Glomerular visceral epithelial cell (primary cell): ENCODE measurements at regions not wholly inside any gene's neighbourhood (a gene's known extent, or its start where the extent isn't known, plus 50 kb on each side); places are given as distances from the start of the nearest gene placed in this dataset.
"Not testable (repeated sequence)": the region's sequence is repeated elsewhere in the genome, so short reads cannot be mapped to it uniquely, and the experiment has no call there.

Source experiments
- DNase-seq: peaks from one replicate; pipeline ENCODE4 v3.0.0-alpha.2; 2016; ENCODE audit errors: extremely low spot score

DNA sequence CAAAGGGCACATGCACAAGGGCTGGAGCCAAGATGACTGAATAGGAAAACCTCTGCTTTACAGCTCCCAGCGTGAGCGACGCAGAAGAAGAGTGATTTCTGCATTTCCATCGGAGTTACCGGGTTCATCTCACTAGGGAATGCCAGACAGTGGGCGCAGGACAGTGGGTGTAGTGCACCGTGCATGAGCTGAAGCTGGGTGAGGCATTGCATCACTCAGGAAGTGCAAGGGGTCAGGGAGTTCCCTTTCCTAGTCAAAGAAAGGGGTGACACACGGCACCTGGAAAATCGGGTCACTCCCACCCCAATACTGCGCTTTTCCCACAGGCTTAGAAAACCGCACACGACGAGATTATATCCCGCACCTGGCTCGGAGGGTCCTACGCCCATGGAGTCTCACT, 64.5 kb upstream of the HTR1E start:
- DNase-seq, result not testable (repeated sequence)

DNA sequence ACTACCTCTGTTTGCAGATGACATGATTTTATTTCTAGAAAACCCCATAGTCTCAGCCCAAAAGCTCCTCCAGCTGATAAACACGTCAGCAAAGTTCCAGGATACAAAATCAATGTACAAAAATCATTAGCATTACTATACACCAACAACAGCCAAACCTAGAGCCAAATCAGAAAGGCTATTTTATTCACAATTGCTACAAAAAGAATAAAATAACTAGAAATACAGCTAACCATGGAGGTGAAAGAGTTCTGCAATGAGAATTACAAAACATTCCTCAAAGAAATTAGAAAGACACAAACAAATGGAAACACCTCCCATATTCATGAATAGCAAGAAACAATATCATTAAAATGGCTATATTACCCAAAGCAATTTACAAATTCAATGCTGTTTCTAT, 65.6 kb upstream of the HTR1E start:
- no peak for DNase-seq

DNA sequence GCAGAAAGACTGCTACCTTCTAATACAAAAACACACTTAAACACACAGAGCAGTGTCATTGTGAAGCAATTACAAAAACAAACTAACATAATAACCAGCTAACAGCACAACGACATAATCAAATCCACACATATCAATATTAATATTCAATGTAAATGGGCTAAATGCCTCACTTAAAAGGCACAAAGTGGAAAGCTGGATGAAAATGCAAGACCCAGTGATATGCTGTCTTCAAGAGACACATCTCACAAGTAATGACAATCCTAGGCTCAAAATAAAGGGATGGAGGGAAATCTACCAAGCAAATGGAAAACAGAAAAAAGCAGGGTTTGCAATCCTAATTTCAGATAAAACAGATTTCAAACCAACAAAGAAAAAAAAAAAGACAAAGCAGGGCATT, 67.8 kb upstream of the HTR1E start:
- no peak for DNase-seq

DNA sequence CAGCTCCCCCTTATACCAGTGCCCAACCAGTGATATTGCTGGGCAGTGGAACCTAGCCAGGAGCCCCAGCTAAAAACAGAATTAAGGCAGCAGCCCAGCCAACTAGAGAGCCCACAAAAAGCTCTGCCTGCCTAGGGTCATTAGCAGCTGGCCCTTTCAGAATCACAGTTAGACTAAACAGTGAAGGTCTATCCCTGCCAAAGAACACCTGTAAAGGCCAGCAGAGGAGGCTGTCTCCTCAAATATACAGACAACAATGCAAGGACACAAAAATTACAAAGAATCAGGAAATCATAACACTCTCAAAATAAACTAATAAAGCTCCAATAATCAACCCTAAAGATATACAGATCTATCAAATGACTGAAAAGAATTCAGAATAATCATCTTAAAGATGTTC, 77.8 kb upstream of the HTR1E start:
- DNase-seq, result no peak

GRCh38 chr6:86858970-86859369, 78.4 kb upstream of the HTR1E start:
- no peak for DNase-seq

DNA sequence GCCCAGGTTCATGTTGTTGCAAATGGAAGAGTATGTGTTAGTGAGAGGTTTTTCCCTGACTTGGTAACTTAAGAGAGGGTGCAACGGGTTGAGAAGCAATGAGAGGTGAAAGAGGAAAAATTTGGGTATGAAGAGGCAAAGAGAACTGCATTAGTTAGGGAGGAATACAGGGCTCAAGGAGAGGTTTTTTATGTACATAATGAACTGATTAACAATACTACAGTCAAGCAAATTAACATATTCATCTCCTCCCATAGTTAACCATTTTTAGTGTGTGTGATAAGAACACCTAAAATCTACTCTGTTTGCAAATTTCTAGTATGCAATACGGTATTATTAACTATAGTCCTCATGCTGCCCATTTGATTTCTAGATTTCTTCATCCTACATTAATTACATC, 79.5 kb upstream of the HTR1E start:
- no peak for DNase-seq

GRCh38 chr6:86856937-86857563, 80.3 kb upstream of the HTR1E start:
- DNase-seq, result peak; percentile 16

DNA sequence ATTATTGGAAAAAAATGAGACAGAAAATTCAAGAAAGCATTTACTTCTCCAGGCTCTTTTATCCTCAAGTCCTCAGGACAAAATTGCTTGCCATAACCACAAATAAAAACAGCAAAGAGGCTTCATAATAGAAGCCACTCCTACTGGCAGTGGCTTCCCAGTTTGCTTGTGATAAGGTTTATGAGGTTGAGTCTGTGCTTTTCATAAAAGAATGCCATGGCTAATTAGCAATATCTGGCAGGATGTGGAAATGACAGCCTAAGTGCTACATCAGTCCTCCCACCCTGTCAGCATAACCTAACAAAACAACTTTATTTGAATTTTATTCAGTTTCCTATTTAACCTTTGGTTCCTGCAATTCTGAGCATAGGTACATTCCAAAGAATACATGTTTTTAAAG, 80.9 kb upstream of the HTR1E start:
- DNase-seq, result no peak

GRCh38 chr6:86848986-86849385, 88.3 kb upstream of the HTR1E start:
- DNase-seq, result no peak

DNA sequence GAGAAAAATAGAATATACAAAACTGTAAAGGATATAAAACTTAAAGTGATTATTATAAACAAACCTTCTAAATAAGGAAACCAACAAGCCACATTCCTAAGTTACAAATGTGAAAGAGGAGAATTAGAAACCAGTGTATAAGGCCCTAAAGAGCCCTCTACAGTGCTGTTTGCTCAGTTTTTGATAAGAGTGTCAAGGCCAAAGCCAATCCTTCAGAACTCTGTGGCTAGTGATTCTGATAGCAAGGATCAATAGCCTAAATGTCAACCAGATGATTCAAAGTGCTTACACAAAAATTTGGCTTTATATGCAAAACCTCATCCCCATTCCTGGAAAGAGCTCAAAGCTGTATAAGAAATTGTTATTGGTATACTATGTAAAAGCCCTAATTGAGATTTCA, 104.6 kb upstream of the HTR1E start:
- DNase-seq, result no peak

DNA sequence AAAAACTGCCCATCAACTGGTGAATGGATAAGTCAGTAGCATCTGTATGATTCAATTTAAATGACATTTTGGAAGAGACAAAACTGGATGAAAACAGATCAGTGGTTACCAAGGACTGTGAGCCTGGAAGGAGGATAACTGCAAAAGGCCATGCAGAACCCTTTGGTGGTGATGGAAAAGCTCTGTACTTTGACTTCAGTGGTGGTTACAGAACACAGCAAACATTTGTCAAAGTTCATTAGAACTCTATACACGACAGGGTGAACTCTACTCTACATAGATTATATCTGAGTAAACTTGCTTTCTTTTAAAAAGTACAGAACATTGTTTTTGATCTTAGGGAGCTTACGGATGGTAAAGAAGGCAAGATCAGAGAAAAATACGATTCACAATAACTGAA, 111.9 kb upstream of the HTR1E start:
- DNase-seq, result no peak

- DNase-seq, result no peak
Measured at GRCh38 chr6:86822747-86823146, 114.6 kb upstream of the HTR1E start.

DNA sequence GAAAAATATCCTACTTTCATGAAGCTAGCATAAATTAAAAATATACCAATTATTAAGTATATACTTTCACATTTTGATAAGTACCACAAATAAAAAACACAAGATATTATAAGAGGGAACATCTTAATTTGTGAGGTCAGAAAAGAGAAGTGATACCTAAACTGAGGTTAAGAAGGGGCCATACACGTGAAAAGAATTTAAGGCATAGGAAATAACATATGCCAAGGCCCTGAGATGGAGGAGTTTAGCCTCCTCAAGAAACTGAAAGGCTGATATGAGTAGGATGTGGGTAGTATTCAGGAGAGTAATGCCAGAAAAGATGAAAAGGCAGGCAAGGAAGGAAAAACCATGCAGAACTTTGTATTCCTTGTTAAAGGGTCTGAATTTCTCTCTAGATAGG, 116.6 kb upstream of the HTR1E start:
- no peak for DNase-seq

DNA sequence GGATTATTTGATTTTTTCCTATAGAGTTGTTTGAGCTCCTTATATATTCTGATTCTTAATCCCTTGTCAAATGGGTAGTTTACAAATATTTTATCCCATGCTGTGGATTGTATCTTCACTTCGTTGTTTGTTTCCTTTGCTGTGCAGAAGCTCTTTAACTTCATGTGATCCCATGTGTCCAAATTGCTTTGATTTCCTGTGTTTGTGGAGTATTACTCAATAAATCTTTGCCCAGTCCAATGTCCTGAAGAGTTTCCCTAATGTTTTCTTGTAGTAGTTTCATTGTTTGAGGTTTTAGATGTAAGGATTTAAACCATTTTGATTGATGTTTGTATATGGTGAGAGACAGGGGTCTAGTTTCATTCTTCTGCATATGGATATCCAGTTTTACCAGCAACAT, 143.7 kb upstream of the HTR1E start:
- no peak for DNase-seq

- no peak for DNase-seq
Measured at GRCh38 chr6:86791476-86791875, 145.9 kb upstream of the HTR1E start.

DNA sequence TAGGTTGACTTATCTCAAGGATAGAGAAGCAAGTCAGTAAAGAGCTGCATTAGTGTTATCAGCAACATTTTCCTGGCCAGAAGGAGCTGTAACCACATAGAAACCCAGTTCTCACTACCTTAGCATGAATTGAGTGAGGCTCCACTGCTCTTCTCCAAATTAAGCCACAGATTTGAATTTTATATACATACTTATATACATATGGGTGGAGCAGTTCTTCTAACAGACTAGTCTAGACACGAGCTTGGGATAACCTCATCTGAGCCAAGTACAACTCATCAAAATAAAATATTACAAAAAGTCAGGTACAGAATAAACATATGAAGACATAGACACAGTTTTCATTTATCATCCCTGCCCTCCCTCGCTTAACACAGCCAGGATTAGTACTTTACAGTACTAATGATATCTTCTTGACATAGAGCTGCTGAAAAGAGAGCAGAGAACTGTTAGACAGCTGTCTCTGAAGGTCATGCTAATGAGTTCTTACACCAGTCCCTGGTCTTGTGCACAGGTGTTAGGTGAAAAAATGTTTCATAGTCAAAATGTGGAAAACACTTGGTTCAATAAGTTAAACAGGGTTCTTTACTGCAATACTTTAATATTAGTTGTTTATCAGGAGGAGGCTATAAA, 147.4 kb upstream of the HTR1E start:
- DNase-seq, result no peak

DNA sequence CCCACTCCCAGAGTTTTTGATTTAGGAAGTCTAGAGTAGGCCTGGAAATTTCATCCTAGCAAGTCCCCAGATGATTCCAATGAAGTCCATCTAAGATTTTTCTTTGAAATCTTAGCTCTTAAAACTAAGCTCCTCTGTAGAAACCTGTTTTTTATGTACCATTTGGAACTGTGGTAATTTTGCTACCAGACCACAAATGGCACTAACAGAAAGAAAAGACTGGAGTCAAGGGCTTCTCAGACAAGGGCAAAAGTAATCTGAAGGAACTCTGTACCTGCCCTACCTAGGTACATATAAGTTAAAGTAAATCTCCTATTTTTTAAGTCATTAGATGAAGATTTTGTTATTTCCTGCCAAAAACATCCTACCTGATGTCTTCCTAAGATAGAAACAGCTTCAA, 155.0 kb upstream of the HTR1E start:
- no peak for DNase-seq

- DNase-seq, result no peak
Measured at GRCh38 chr6:86780923-86781322, 156.4 kb upstream of the HTR1E start.

DNA sequence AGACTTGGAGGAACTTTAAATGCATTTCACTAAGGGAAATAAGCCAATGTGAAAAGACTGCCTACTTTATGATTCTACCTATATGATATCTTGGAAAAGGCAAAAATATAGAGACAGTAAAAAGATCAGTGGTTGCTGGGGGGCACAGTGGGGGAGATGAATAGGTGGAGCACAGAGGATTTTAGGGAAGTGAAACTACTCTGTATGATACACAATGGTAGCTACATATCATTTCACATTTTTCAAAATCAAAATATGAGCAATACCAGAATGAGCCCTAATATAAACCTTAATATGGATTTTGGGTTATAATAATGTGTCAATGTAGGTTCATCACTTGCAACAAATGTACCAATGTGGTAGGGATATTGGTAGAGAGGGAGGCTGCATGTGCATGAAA, 161.4 kb upstream of the HTR1E start:
- DNase-seq, result no peak

- no peak for DNase-seq
Measured at GRCh38 chr6:86765211-86765610, 172.1 kb upstream of the HTR1E start.

- not testable (repeated sequence) for DNase-seq
Measured at GRCh38 chr6:86759953-86760352, 177.4 kb upstream of the HTR1E start.

GRCh38 chr6:86756640-86757229, 180.6 kb upstream of the HTR1E start:
- DNase-seq, result no peak

- no peak for DNase-seq
Measured at GRCh38 chr6:86744048-86744447, 193.3 kb upstream of the HTR1E start.

DNA sequence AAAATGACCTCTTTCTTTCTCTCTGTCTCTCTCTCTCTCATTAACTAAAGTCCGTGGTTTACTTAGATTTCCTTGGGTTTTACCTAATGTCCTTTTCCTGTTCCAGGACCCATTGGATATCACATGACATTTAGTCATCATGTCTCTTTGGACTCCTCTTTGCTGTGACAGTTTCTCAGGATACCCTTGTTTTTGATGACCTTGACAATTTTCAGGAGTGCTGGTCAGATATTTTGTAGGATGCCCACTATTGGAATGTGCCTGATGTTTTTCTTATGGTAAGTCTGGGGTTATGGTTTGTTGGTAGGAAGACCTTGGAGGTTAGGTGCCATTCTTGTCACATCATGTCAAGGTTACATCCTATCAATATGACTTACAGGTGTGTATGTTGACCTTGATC, 199.2 kb upstream of the HTR1E start:
- DNase-seq, result no peak
